OCI-LY7 (cell line): ENCODE measurements at regions not wholly inside any gene's neighbourhood (a gene's known extent, or its start where the extent isn't known, plus 50 kb on each side); places are given as distances from the start of the nearest gene placed in this dataset.

ENCODE experiments used
- BruUV-seq: library from RNA; stranded (reverse); fragments of 400-500 nt; replicated peaks from 2 replicates; lab custom pipeline; 2021; lab: Mats Ljungman, UMichigan
- CTCF ChIA-PET: fragments of 300-600 bp; sonication (Branson Sonifier 250); formaldehyde crosslinking; loops from one replicate; lab custom pipeline; 2022; ENCODE audit warnings: antibody characterized with exemption; ENCODE audit not compliant: unreplicated experiment; lab: Charles Lee
- POLR2A ChIA-PET: fragments of 300-600 bp; sonication (Branson Sonifier 250); formaldehyde crosslinking; loops from one replicate; lab custom pipeline; 2022; ENCODE audit warnings: antibody characterized with exemption; lab: Charles Lee
- DNase-seq: peaks from one replicate; pipeline ENCODE4 v3.0.0-alpha.2; 2015; ENCODE audit warnings: low spot score
- H2AFZ ChIP-seq: fragments of 200-600 bp; sonication (generic), shearing (Covaris generic); 2 replicates; pipeline ENCODE4 v1.6.1; 2014; ENCODE audit warnings: mild to moderate bottlenecking, antibody characterized with exemption, low read length, moderate library complexity
- H3K27ac ChIP-seq: fragments of 200-600 bp; sonication (generic); 2 replicates; pipeline ENCODE4 v1.5.1; 2014; ENCODE audit warnings: mixed run types, low read depth, mild to moderate bottlenecking, moderate library complexity, low read length, inconsistent platforms; ENCODE audit not compliant: poor library complexity, severe bottlenecking
- H3K36me3 ChIP-seq: fragments of 200-600 bp; sonication (generic); 2 replicates; pipeline ENCODE4 v1.6.1; 2014; ENCODE audit warnings: mild to moderate bottlenecking, antibody characterized with exemption, low read length, moderate library complexity, mixed read lengths; ENCODE audit not compliant: insufficient read depth
- H3K4me1 ChIP-seq: fragments of 200-600 bp; sonication (generic); 2 replicates; pipeline ENCODE4 v1.5.1; 2014; ENCODE audit warnings: mild to moderate bottlenecking, low read length; ENCODE audit not compliant: insufficient read depth, poor library complexity, severe bottlenecking
- H3K4me2 ChIP-seq: fragments of 200-600 bp; sonication (generic); 2 replicates; pipeline ENCODE4 v1.6.1; 2014; ENCODE audit warnings: mild to moderate bottlenecking, low read length
- H3K4me3 ChIP-seq: fragments of 200-600 bp; sonication (generic); 2 replicates; pipeline ENCODE4 v1.5.1; 2014; ENCODE audit warnings: mild to moderate bottlenecking, low read depth, low read length; ENCODE audit not compliant: poor library complexity, severe bottlenecking
- H3K79me2 ChIP-seq: fragments of 200-600 bp; sonication (generic); 2 replicates; pipeline ENCODE4 v1.6.1; 2016; ENCODE audit warnings: low read depth, mild to moderate bottlenecking, low read length, moderate library complexity, mixed read lengths; ENCODE audit not compliant: insufficient read depth
- H3K9me2 ChIP-seq: fragments of 200-600 bp; sonication (generic); 2 replicates; pipeline ENCODE4 v1.6.1; 2016; ENCODE audit warnings: mild to moderate bottlenecking, low read length, mixed read lengths; ENCODE audit not compliant: insufficient read depth
- H3K9me3 ChIP-seq: fragments of 200-600 bp; sonication (generic); 2 replicates; pipeline ENCODE4 v1.6.1; 2014; ENCODE audit warnings: mild to moderate bottlenecking, mixed run types, low read length, mixed read lengths
- H4K20me1 ChIP-seq: fragments of 200-600 bp; sonication (generic); 2 replicates; pipeline ENCODE4 v1.6.1; 2014; ENCODE audit warnings: mild to moderate bottlenecking, antibody characterized with exemption, low read length, moderate library complexity, mixed read lengths; ENCODE audit not compliant: insufficient read depth
- EZH2phosphoT487 ChIP-seq: fragments of 200-600 bp; sonication (generic); IDR thresholded peaks from 2 replicates; pipeline ENCODE4 v1.6.1; 2018; ENCODE audit warnings: low read depth, borderline replicate concordance, mild to moderate bottlenecking, mixed run types, antibody characterized with exemption, low read length, moderate library complexity, mixed read lengths
- intact Hi-C: fragments of 100-400 bp; cut with micrococcal nuclease; formaldehyde crosslinking; loops from one replicate; pipeline ENCODE4 v1.10.0; 2022; ENCODE audit not compliant: unreplicated experiment
- TF ChIP-seq, protein P1 (sequence below): fragments of 200-600 bp; sonication (generic); conservative IDR thresholded peaks from 2 replicates; pipeline ENCODE4 v1.5.1; 2014; ENCODE audit warnings: mild to moderate bottlenecking, antibody characterized with exemption, low read length, moderate library complexity, mixed read lengths

DNA sequence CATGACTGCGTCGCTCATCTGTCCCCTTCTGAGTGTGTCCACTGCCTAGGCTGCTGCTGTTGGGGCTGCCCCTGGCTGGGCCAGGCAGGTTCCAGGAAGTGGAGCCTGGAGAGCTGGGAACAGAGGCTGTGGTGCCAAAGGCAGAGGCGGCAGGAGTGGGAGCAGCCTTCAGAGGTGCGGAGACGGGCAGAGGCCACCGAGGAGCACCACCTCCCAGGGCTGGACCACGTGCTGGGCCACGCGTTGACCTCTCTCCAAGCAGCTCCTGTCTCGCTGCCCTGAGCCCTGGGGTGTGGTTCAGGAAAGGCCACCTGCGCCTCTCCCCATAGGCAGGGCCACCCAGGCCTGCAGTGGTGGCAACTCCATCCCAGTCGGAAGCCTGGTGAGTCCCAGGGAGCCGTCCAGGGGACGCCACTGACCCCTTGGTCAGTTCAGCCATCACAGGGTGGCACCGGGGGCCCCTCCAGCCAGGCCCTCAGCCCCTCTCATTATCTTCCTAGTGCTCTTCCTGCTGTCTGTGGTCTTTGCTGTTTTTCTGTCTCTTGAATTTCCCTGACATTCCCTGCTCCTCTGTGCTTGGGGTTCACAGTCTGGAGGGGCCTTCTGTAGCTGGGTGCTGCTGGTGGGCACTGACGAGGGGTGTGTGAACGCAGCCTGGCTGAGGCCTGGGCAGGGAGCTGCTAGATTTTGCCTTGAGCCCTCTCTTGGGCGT, 122.8 kb upstream of the HS6ST1 start:
- Histone ChIP-seq H2AFZ (no peak overlapping the region), H3K36me3 (no peaks in the 10 kb centered on the region), H3K9me2 (no peaks in the 10 kb centered on the region), H3K79me2 (no peaks in the 10 kb centered on the region), H3K4me3 (no peak overlapping the region), H3K4me1 (no peaks in the 10 kb centered on the region), H3K9me3 (no peaks in the 10 kb centered on the region), H3K27ac (no peak overlapping the region), H4K20me1 (no peaks in the 10 kb centered on the region), H3K4me2 (no peak overlapping the region)
- ChIA-PET POLR2A (no interaction called here), CTCF (no interaction called here)
- intact Hi-C loops, result no loop called here
- no TSS peak for BruUV-seq
- TF ChIP-seq, protein P1, sequence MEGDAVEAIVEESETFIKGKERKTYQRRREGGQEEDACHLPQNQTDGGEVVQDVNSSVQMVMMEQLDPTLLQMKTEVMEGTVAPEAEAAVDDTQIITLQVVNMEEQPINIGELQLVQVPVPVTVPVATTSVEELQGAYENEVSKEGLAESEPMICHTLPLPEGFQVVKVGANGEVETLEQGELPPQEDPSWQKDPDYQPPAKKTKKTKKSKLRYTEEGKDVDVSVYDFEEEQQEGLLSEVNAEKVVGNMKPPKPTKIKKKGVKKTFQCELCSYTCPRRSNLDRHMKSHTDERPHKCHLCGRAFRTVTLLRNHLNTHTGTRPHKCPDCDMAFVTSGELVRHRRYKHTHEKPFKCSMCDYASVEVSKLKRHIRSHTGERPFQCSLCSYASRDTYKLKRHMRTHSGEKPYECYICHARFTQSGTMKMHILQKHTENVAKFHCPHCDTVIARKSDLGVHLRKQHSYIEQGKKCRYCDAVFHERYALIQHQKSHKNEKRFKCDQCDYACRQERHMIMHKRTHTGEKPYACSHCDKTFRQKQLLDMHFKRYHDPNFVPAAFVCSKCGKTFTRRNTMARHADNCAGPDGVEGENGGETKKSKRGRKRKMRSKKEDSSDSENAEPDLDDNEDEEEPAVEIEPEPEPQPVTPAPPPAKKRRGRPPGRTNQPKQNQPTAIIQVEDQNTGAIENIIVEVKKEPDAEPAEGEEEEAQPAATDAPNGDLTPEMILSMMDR, result no peak
- no peak for TF ChIP-seq EZH2phosphoT487
- no peak for DNase-seq

GRCh38 chr2:128442053-128442751, 123.5 kb upstream of the HS6ST1 start:
- ChIA-PET CTCF (no interaction called here), POLR2A (no interaction called here)
- DNase-seq, result no peak
- Histone ChIP-seq H2AFZ (no peak overlapping the region), H3K4me1 (no peaks in the 10 kb centered on the region), H4K20me1 (no peaks in the 10 kb centered on the region), H3K27ac (no peak overlapping the region), H3K4me3 (no peak overlapping the region), H3K9me2 (no peaks in the 10 kb centered on the region), H3K4me2 (no peak overlapping the region), H3K9me3 (no peaks in the 10 kb centered on the region), H3K79me2 (no peaks in the 10 kb centered on the region), H3K36me3 (no peaks in the 10 kb centered on the region)
- BruUV-seq, result no TSS peak
- no peak for TF ChIP-seq EZH2phosphoT487
- TF ChIP-seq, protein P1, result no peak
- intact Hi-C loops, result no loop called here

GRCh38 chr2:128442891-128443302, 124.2 kb upstream of the HS6ST1 start:
- no peak overlapping the region for H3K4me2 ChIP-seq
- no TSS peak for BruUV-seq

More at GRCh38 chr2:128442891-128443302, 124.2 kb upstream of the HS6ST1 start:
- Histone ChIP-seq H3K9me2 (no peaks in the 10 kb centered on the region), H3K27ac (no peak overlapping the region), H3K9me3 (no peaks in the 10 kb centered on the region), H3K4me1 (no peaks in the 10 kb centered on the region), H4K20me1 (no peaks in the 10 kb centered on the region), H3K4me3 (no peak overlapping the region), H3K79me2 (no peaks in the 10 kb centered on the region), H2AFZ (no peak overlapping the region), H3K36me3 (no peaks in the 10 kb centered on the region)
- intact Hi-C loops, result no loop called here
- CTCF ChIA-PET, result no interaction called here
- no peak for TF ChIP-seq EZH2phosphoT487
- TF ChIP-seq, protein P1, result no peak
- POLR2A ChIA-PET, result no interaction called here
- DNase-seq, result no peak
